WTC11 (cell line): ENCODE measurements at regions not wholly inside any gene's neighbourhood (a gene's known extent, or its start where the extent isn't known, plus 50 kb on each side); places are given as distances from the start of the nearest gene placed in this dataset.

Experiments used
- ATAC-seq: fragments of 200-7000 bp; cut with Tn5 transposase; 2 replicates; pipeline ENCODE4 v1.10.0; 2021; ENCODE audit warnings: mild to moderate bottlenecking, moderate library complexity
- CTCF ChIA-PET: fragments of 300-600 bp; sonication (Branson Sonifier 250); formaldehyde crosslinking; loops from one replicate; lab custom pipeline; 2021; ENCODE audit warnings: antibody characterized with exemption; lab: Charles Lee
- POLR2A ChIA-PET: fragments of 350-600 bp; sonication (Branson Sonifier 250); formaldehyde crosslinking; loops from one replicate; lab custom pipeline; 2021; ENCODE audit warnings: antibody characterized with exemption; lab: Charles Lee
- DNase-seq: peaks from one replicate; pipeline ENCODE4 v3.0.0; 2021; ENCODE audit warnings: low spot score
- H3K27ac Mint-ChIP-seq: 2 replicates; pipeline ENCODE4 v1.8.0; 2021; ENCODE audit warnings: mixed read lengths
- H3K27me3 Mint-ChIP-seq: 2 replicates; pipeline ENCODE4 v1.8.0; 2021; ENCODE audit warnings: low read depth, mild to moderate bottlenecking, moderate library complexity, mixed read lengths
- H3K36me3 Mint-ChIP-seq: 2 replicates; pipeline ENCODE4 v1.8.0; 2021; ENCODE audit warnings: mixed read lengths
- H3K4me1 Mint-ChIP-seq: 2 replicates; pipeline ENCODE4 v1.8.0; 2022; ENCODE audit warnings: mixed read lengths
- H3K4me3 Mint-ChIP-seq: 2 replicates; pipeline ENCODE4 v1.8.0; 2021; ENCODE audit warnings: mild to moderate bottlenecking, moderate library complexity, mixed read lengths
- H3K9me3 Mint-ChIP-seq: 2 replicates; pipeline ENCODE4 v1.8.0; 2021; ENCODE audit warnings: mixed read lengths
- ATF2 ChIP-seq: sonication (generic); formaldehyde crosslinking; IDR thresholded peaks from 2 replicates; pipeline ENCODE4 v1.8.1; 2022; ENCODE audit warnings: low read depth, missing genetic modification reagents, borderline replicate concordance
- CREM ChIP-seq: sonication (generic); formaldehyde crosslinking; IDR thresholded peaks from 2 replicates; pipeline ENCODE4 v1.8.1; 2022; ENCODE audit warnings: mild to moderate bottlenecking, missing genetic modification reagents, moderate library complexity
- ERG ChIP-seq: fragments of 250-450 bp; sonication (Bioruptor Pico); IDR thresholded peaks from 2 replicates; pipeline ENCODE4 v1.8.0; 2021; ENCODE audit warnings: mild to moderate bottlenecking
- ETV6 ChIP-seq: sonication (generic); formaldehyde crosslinking; IDR thresholded peaks from 2 replicates; pipeline ENCODE4 v1.8.1; 2022; ENCODE audit warnings: mild to moderate bottlenecking, missing genetic modification reagents
- FOXP4 ChIP-seq: sonication (generic); formaldehyde crosslinking; IDR thresholded peaks from 2 replicates; pipeline ENCODE4 v1.8.0; 2022; ENCODE audit warnings: mild to moderate bottlenecking, missing genetic modification reagents
- HMGXB4 ChIP-seq: sonication (generic); formaldehyde crosslinking; IDR thresholded peaks from 2 replicates; pipeline ENCODE4 v1.8.1; 2023; ENCODE audit warnings: mild to moderate bottlenecking, moderate library complexity, missing genetic modification reagents
- JAZF1 ChIP-seq: fragments of 250-450 bp; sonication (Bioruptor Pico); IDR thresholded peaks from 2 replicates; pipeline ENCODE4 v1.9.0; 2021; ENCODE audit warnings: moderate library complexity, mild to moderate bottlenecking, inconsistent platforms
- KAT7 ChIP-seq: sonication (generic); formaldehyde crosslinking; IDR thresholded peaks from 2 replicates; pipeline ENCODE4 v1.8.1; 2023; ENCODE audit warnings: missing genetic modification reagents, mild to moderate bottlenecking, borderline replicate concordance
- MXD4 ChIP-seq: fragments of 250-450 bp; sonication (Bioruptor Pico); IDR thresholded peaks from 2 replicates; pipeline ENCODE4 v1.8.0; 2021; ENCODE audit warnings: mild to moderate bottlenecking, moderate library complexity, borderline replicate concordance
- NFATC4 ChIP-seq: fragments of 250-450 bp; sonication (Bioruptor Pico); IDR thresholded peaks from 2 replicates; pipeline ENCODE4 v1.9.0; 2021; ENCODE audit warnings: mild to moderate bottlenecking
- NR1H2 ChIP-seq: sonication (generic); formaldehyde crosslinking; IDR thresholded peaks from 2 replicates; pipeline ENCODE4 v1.9.0; 2021; ENCODE audit warnings: mild to moderate bottlenecking, moderate library complexity, missing genetic modification reagents
- PRRX2 ChIP-seq: fragments of 250-450 bp; sonication (Bioruptor Pico); IDR thresholded peaks from 2 replicates; pipeline ENCODE4 v1.8.0; 2021; ENCODE audit warnings: mild to moderate bottlenecking
- RORB ChIP-seq: fragments of 250-450 bp; sonication (Bioruptor Pico); IDR thresholded peaks from 2 replicates; pipeline ENCODE4 v1.9.0; 2021; ENCODE audit warnings: mild to moderate bottlenecking
- SMAD4 ChIP-seq: sonication (generic); formaldehyde crosslinking; IDR thresholded peaks from 2 replicates; pipeline ENCODE4 v1.8.0; 2022; ENCODE audit warnings: mild to moderate bottlenecking, missing genetic modification reagents
- SOX15 ChIP-seq: fragments of 250-450 bp; sonication (Bioruptor Pico); IDR thresholded peaks from 2 replicates; pipeline ENCODE4 v1.9.0; 2021; ENCODE audit warnings: mild to moderate bottlenecking
- ZBTB21 ChIP-seq: sonication (generic); formaldehyde crosslinking; IDR thresholded peaks from 2 replicates; pipeline ENCODE4 v1.8.1; 2023; ENCODE audit warnings: mild to moderate bottlenecking, missing genetic modification reagents, borderline replicate concordance
- ZNF138 ChIP-seq: sonication (generic); formaldehyde crosslinking; conservative IDR thresholded peaks from 2 replicates; pipeline ENCODE4 v1.8.1; 2022; ENCODE audit warnings: mild to moderate bottlenecking, moderate library complexity, missing genetic modification reagents
- ZNF512 ChIP-seq: sonication (generic); formaldehyde crosslinking; IDR thresholded peaks from 2 replicates; pipeline ENCODE4 v1.8.1; 2022; ENCODE audit warnings: missing genetic modification reagents, borderline replicate concordance
- ZNF671 ChIP-seq: fragments of 250-450 bp; sonication (Bioruptor Pico); IDR thresholded peaks from 2 replicates; pipeline ENCODE4 v1.8.0; 2021; ENCODE audit warnings: mild to moderate bottlenecking

GRCh38 chr14:87122166-87122565 is 870.8 kb downstream of the GALC start (continued):
- TF ChIP-seq FOXP4 (CRISPR knock-in tag) (no peak), NR1H2 (CRISPR knock-in tag) (no peak), ZNF671 (CRISPR knock-in tag) (no peak), ZNF138 (CRISPR knock-in tag) (no peak), HMGXB4 (CRISPR knock-in tag) (no peak), SOX15 (no peak), SMAD4 (CRISPR knock-in tag) (no peak), ZBTB21 (CRISPR knock-in tag) (no peak)

- CTCF ChIA-PET: no interaction called here
- Mint-ChIP-seq H3K9me3 (peaks cover 9% of the 10 kb centered on the region), H3K27me3 (no peaks in the 10 kb centered on the region), H3K4me1 (peaks cover 5% of the 10 kb centered on the region), H3K36me3 (no peaks in the 10 kb centered on the region), H3K4me3 (no peak overlapping the region), H3K27ac (no peak overlapping the region)
- POLR2A ChIA-PET: no interaction called here
- DNase-seq: no peak
- ATAC-seq: peak; percentile 65
- TF ChIP-seq ZNF512: no peak
Measured at GRCh38 chr14:87121716-87122115, 871.3 kb downstream of the GALC start.

GRCh38 chr14:87115234-87115633 is 877.7 kb downstream of the GALC start:
- Mint-ChIP-seq H3K4me3 (no peak overlapping the region), H3K9me3 (peaks cover 9% of the 10 kb centered on the region), H3K27me3 (no peaks in the 10 kb centered on the region), H3K4me1 (peaks cover 20% of the 10 kb centered on the region), H3K27ac (no peak overlapping the region), H3K36me3 (no peaks in the 10 kb centered on the region)
- CTCF ChIA-PET: no interaction called here
- POLR2A ChIA-PET: no interaction called here
- DNase-seq (no peak), ATAC-seq (peak; percentile 72)
- no peak for TF ChIP-seq ETV6
- TF ChIP-seq RORB: no peak
- TF ChIP-seq ATF2 (CRISPR knock-in tag): no peak
- TF ChIP-seq CREM (CRISPR knock-in tag): no peak
- no peak for TF ChIP-seq JAZF1 (CRISPR knock-in tag)
- TF ChIP-seq MXD4: no peak
- no peak for TF ChIP-seq KAT7 (CRISPR knock-in tag)
- TF ChIP-seq PRRX2: no peak
- no peak for TF ChIP-seq ERG
- no peak for TF ChIP-seq NFATC4 (CRISPR knock-in tag)
